Esophagus mucosa (tissue), 1 donor: ENCODE measurements at regions not wholly inside any gene's neighbourhood (a gene's known extent, or its start where the extent isn't known, plus 50 kb on each side); places are given as distances from the start of the nearest gene placed in this dataset.
"Not testable (repeated sequence)": the region's sequence is repeated elsewhere in the genome, so short reads cannot be mapped to it uniquely, and the experiment has no call there.

ENCODE experiments used
- ATAC-seq: fragments of 200-7000 bp; cut with Tn5 transposase; one replicate; pipeline ENCODE4 v1.9.1; 2020
- donor health status: DM: yes; HTN: yes; CAD: no.

DNA sequence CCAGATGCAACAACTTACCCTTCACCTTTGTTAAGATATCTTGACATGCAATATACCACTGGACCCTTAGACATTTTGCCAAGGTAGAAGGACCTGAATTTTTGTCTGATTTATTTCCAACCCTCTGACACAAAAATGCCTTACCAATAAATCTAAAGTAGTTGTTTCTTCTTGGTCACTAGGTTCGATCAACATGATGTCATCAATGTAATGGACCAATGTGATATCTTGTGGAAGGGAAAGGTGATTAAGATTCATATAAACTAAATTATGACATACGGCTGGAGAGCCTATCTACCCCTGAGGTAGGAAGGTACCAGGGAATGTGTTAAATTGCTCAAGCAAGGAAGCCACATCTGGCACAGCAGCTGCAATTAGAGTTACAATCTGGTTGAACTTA, 67.7 kb upstream of the SERPINE2 start:
- ATAC-seq = no peak

DNA sequence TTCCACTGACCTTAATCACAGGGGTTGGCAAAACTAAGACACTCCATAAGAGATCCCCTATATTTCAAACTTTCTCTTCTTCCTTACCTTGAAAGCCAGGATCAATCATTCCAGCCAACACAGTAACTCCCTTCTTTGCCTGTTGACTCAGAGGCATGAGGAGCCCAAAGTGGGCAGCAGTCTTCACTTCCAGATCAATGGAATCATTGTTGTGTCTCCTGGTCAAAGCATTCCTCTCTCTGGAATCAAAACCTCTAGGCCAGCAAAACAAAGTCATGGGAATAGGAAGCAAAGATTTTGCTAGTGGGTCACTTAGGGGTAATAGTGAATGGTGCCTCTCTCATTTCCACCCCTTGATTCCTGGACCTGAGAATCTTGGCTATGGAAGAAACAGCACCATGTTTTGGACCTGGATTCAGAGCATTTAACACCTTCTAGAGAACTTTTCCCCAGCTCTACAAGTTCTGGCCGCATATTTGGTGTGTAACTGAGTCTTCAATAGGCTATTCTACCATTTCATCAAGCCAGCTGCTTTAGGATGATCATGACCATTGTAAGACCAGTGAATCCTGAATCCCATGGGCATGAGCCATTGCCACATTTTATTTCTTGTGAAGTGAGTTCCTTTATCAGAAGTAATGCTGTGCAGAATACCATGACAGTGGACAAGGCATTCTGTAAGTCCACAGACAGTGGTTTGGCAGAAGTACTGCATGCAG, 65.7 kb upstream of the SERPINE2 start:
- no peak for ATAC-seq

DNA sequence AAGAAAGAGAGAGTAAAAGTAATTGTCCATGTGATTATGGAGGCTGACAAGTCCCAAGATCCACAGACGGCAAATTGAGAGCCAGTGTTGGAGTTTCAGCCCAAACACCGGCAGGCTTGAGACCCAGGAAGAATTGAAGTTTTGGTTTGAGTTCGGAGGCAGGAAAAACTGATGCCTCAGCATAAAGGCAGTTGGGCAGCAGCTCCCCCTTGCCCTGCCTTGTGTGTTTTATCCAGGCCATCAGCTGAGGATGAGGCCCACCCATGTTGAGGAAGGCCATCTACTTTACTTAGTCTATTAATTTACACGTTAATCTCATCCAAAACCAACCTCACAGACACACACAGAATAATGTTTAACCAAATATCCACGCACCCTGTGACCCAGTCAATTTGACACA, 64.6 kb upstream of the SERPINE2 start:
- ATAC-seq = no peak

DNA sequence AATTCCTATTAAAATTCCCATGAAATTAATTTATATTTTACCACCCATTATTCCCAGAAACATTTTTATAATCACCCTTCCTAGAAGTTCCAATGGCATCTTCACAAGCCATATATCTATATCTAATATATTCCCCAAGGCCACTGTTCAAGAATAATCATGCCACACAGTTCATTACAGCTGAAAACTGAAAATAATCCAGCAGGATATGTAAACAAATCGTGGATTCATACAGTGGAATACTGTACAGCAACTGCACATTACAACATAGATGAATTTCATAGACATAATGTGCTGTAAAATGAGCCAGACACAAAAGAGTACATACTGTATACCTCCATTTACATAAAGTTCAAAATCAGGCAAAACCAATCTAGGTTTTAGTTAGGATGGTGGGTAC, 63.9 kb upstream of the SERPINE2 start:
- ATAC-seq = no peak

DNA sequence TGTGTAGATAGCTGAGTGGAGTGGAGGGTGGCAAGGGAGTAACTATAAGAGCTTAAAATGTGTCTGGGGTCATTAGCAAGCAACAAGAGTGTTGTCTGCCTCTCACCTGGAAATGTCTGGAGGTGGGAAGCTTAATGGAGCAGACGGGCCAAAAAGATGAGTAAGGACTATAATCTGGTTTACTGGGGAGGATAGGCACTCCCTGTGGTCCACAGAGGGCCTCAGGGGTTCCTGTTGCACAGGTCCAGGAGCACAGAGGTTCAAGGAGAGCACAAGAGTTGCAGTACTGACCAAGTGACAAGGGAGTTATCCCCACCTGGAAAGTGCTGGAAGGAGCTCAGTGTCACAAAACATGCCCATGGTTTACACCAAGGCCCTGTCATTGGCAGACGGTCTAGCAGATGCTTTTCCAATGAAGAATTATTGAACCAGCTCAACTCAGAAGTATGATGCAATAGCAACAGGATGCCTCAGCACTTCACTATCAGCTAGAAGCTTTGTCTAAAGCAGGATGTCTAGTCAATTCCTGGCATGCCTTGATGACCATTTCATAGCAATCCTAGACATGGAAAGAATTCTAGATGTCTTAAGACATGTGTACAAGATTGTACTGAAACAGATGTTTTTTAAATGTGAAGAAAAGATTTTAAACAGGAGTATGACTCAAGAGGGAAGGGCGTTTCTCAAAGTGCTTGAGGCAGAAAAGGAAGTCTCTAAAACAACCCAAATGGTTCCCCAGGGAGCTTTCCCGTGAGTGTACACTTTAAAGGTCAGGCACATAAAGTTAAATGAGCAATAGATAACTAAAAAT, 62.9 kb upstream of the SERPINE2 start:
- peak; percentile 48 for ATAC-seq

DNA sequence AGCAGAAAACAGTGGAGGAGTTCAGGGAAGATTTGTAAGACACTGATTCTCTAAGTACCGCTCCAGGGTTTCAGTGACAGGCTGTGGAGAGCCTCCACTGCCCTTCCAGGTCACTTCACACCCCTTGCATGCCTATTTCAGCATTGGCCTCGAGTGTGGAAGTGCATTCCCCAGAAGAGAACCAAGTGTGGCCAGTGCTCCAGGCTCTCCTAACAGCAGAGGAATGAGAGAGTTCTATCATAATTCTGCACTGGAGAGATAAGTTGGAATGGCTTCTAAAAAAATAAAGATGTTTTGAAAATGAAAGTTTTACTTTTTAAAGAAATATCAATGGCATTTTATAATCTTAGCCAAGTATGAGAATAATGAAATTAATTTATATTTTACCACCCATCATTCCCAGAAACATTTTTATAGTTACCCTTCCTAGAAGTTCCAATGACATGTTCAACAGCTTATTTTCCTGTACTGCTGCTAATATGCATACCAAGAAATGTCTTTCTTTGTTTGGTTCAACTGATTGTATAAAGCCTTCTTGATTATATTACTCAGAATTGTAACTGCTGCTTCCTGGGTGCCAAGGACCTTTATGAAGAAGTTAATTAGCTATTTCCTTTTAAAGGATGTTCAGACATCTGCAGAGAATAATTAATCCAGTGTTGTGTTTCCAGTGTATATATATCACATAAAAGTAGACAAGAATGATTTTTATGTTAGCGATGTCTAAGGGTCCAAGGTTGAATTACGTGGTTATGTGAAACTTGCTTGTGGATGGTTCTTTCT, 61.0 kb upstream of the SERPINE2 start:
- ATAC-seq = no peak

DNA sequence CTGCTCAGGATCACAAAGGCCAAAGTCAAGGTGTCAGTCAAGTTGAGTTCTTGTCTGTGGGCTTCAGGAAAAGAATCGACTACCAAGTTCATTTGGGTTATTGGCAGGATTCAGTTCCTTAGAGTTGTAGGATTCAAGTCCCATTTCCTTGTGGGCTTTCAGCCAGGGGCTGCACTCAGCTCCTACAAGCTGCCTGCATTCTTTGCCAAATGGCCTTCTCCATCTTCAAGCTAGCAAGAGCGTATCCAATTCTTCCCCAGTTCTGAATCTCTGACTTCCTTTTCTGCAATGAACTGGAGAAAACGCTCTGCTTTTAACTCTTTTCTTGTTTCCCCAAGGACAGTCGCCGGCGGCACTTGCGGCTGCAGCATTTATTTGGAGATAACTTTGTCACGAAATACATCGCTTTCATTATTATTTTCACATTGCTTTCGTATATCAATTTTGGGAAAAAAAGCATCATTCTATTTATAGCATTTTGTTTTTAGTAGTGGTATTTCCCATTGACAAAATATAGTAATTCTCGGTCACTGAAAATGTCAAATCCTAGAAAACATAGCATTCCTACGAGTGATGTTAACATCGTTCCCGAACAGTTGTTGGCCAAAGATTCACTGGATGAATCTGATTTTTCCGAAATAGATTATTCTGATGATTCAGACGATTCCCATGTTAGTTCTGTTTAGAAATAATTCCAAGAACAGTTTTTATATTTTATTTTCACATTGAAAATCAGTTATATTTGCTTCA, 59.6 kb upstream of the SERPINE2 start:
- no peak for ATAC-seq

DNA sequence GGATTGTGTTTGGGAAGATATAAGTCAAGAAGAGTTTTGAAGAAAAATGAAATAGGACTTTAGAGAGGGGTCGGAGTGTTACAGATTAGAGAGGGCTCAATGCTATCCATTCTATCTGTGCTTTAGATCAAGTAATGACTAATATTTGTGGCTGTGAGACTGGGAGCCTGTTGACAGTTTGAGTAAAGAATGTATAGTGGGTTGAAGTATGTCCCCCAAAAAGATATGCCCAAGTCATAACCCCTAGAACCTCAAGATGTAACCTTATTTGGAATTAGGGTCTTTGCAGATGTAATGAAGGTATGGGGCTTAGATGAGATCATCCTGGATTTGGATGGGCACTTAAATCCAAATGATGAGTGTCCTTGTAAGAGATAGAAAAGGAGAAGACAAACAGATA, 55.3 kb upstream of the SERPINE2 start:
- no peak for ATAC-seq

DNA sequence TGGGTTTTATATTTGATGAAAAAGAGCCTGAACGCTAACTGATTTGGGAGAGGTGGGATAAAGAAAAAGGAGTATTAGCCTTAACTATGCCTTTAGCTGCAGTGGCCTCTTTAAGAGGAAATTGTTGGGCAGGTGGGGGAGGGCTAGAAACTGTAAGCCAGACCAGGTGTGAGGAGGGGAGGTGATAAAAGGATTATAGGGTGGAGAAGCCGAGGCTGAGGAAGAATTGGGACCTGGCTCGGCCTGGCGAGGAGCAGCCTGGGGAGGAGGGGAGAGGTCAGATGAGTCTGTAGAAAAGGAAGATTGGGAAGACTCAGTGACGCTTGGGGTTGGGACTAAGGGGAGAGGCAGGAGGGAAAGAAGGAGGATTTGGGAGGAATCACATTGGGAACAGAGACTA, 52.6 kb upstream of the SERPINE2 start:
- not testable (repeated sequence) for ATAC-seq

DNA sequence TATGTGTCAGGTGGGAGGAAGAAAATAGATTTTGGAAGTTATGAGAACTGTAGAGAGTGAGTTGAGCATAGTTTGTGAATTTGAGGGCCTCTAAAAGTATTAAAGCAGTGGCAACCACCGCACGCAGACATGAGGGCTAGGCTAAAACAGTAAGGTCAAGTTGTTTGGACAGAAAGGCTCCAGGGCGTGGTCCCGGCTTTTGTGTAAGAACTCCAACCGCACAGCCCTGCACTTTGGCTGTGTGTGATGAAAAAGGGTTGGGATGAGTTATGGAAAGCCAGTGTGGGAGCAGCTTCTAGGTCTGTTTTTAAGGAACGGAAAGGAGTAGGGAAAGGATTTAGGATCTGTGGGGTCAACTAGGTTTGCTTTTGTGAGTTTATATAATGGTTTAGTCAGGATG, 50.5 kb upstream of the SERPINE2 start:
- ATAC-seq = not testable (repeated sequence)
